PFSK-1 (cell line): ENCODE measurements at regions not wholly inside any gene's neighbourhood (a gene's known extent, or its start where the extent isn't known, plus 50 kb on each side); places are given as distances from the start of the nearest gene placed in this dataset.

ENCODE experiments used
- FOXP2 ChIP-seq: optimal IDR thresholded peaks from 2 replicates; pipeline ENCODE3; 2011; ENCODE audit warnings: borderline replicate concordance, control low read depth, inconsistent platforms; ENCODE audit not compliant: insufficient read depth; ENCODE audit errors: extremely low read length, extremely low read depth
- POLR2AphosphoS5 ChIP-seq: IDR thresholded peaks from 2 replicates; pipeline ENCODE4 v1.6.1; 2012; ENCODE audit warnings: low read depth, mild to moderate bottlenecking, control low read depth, low read length, moderate library complexity
- REST ChIP-seq, 2 experiments: IDR thresholded peaks; 2 replicates each; pipeline versions ENCODE4 v1.6.1 to v1.8.0; 2011 to 2012; ENCODE audit warnings: low read depth in 2 of 2, low read length in 2 of 2, control low read depth in 1 of 2, inconsistent platforms in 1 of 2, mild to moderate bottlenecking in 1 of 2, moderate library complexity in 1 of 2; ENCODE audit not compliant: insufficient read depth in 1 of 2
- SIN3A ChIP-seq: IDR thresholded peaks from 2 replicates; pipeline ENCODE4 v1.6.1; 2012; ENCODE audit warnings: mild to moderate bottlenecking, low read length, moderate library complexity, borderline replicate concordance; ENCODE audit not compliant: insufficient read depth
- TAF1 ChIP-seq: IDR thresholded peaks from 2 replicates; pipeline ENCODE4 v1.6.1; 2012; ENCODE audit warnings: low read length, control low read depth, borderline replicate concordance; ENCODE audit not compliant: insufficient read depth

DNA sequence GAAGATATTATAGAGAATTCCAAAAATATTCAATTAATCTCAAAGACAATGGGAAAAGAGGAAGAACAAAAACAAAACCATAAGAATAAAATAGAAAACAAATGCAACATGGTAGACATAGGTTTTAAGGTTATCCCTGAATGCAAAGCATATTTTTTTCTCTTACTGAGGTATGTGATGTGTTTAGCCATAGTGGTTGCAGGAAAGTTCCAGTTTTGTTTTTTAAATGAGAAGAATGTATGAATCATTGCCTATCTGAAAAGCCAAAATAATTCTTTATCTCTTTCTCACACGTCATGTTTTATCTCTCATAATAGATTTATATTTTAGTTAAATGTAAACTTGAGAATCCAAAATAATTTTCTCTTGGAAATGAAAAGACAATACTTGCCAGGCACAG lies 2591.7 kb upstream of the PCDH20 start:
- no peak for TF ChIP-seq REST (IDR thresholded peaks at IDR 0.05; ENCODE audit: insufficient read depth in 1 of 2, low read depth in 2 of 2, low read length in 2 of 2)
- no peak for TF ChIP-seq POLR2AphosphoS5
- no peak for TF ChIP-seq FOXP2
- TF ChIP-seq TAF1: no peak
- no peak for TF ChIP-seq SIN3A

- no peak for TF ChIP-seq FOXP2
- no peak for TF ChIP-seq POLR2AphosphoS5
- TF ChIP-seq REST (IDR thresholded peaks at IDR 0.05; ENCODE audit: insufficient read depth in 1 of 2, low read depth in 2 of 2, low read length in 2 of 2): no peak
- no peak for TF ChIP-seq TAF1
Measured at GRCh38 chr13:64000321-64000720, 2584.7 kb upstream of the PCDH20 start.

GRCh38 chr13:63999614-64000305 lies 2584.1 kb upstream of the PCDH20 start:
- TF ChIP-seq SIN3A (no peak), POLR2AphosphoS5 (no peak), TAF1 (no peak)

DNA sequence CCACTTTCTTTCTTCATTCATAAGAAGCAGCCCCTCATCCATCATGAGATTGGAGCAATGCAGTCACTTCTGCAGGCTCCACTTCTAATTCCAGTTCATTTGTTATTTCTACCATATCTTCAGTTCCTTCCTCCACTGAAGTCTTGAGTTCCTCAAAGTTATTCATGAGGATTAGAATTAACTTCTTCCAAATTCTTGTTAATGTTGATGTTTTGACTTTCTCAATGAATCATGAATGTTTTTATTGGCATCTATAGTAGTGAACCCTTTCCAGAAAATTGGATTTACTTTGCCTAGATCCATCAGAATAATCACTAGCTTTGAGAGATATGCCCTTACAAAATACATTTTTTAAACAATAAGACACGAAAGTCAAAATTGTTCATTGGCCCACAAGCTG lies 2567.7 kb upstream of the PCDH20 start:
- no peak for TF ChIP-seq REST (IDR thresholded peaks at IDR 0.05; ENCODE audit: insufficient read depth in 1 of 2, low read depth in 2 of 2, low read length in 2 of 2)
- TF ChIP-seq POLR2AphosphoS5: no peak
- no peak for TF ChIP-seq TAF1
- no peak for TF ChIP-seq FOXP2
- no peak for TF ChIP-seq SIN3A

- TF ChIP-seq POLR2AphosphoS5 (no peak), SIN3A (no peak), TAF1 (no peak), REST (IDR thresholded peaks at IDR 0.05; ENCODE audit: insufficient read depth in 1 of 2, low read depth in 2 of 2, low read length in 2 of 2) (no peak), FOXP2 (no peak)
Measured at GRCh38 chr13:63979951-63980350, 2564.3 kb upstream of the PCDH20 start.
